ENCODE measurements at regions not wholly inside any gene's neighbourhood (a gene's known extent, or its start where the extent isn't known, plus 50 kb on each side); places are given as distances from the start of the nearest gene placed in this dataset.

GRCh38 chr13:47892374-47892773, 108.7 kb downstream of the SUCLA2 start:
- no peaks in the 10 kb centered on the region for H3K4me1 ChIP-seq (ENCODE audit: control insufficient read depth, insufficient read depth, low read length)
- no peaks in the 10 kb centered on the region for H3K9me3 ChIP-seq (ENCODE audit: control insufficient read depth, insufficient read depth, low read depth, low read length)
- H3K36me3 ChIP-seq (ENCODE audit: control insufficient read depth in 2 of 2, insufficient read depth in 1 of 2, low read length in 2 of 2): no peaks in the 10 kb centered on the region
- POLR2A ChIA-PET: no interaction called here
- no peak overlapping the region for H3K4me3 ChIP-seq (ENCODE audit: low read depth, low read length)
- TF ChIP-seq ZNF366 (tag by site-specific recombination; conservative IDR thresholded peaks at IDR 0.05) (no peak), ZNF37A (tag by site-specific recombination; IDR thresholded peaks at IDR 0.05) (no peak), ZNF518A (tag by site-specific recombination; conservative IDR thresholded peaks at IDR 0.05; ENCODE audit: low read depth) (no peak), SCRT2 (tag by site-specific recombination; IDR thresholded peaks at IDR 0.05) (no peak), ZNF280C (tag by site-specific recombination; IDR thresholded peaks at IDR 0.05) (no peak), ZNF146 (tag by site-specific recombination; IDR thresholded peaks at IDR 0.05) (no peak), SALL2 (tag by site-specific recombination; IDR thresholded peaks at IDR 0.05; ENCODE audit: borderline replicate concordance) (no peak), SETDB1 (IDR thresholded peaks at IDR 0.05; ENCODE audit: insufficient read length, low read length) (no peak), SP7 (tag by site-specific recombination; IDR thresholded peaks at IDR 0.05) (no peak), ZNF10 (tag by site-specific recombination; IDR thresholded peaks at IDR 0.05) (no peak), ZNF133 (tag by site-specific recombination; IDR thresholded peaks at IDR 0.05) (no peak), AEBP2 (tag by site-specific recombination; IDR thresholded peaks at IDR 0.05; ENCODE audit: borderline replicate concordance) (no peak), ZNF549 (tag by site-specific recombination; IDR thresholded peaks at IDR 0.05) (no peak), ZNF626 (tag by site-specific recombination; IDR thresholded peaks at IDR 0.05) (no peak), ZNF610 (tag by site-specific recombination; IDR thresholded peaks at IDR 0.05; ENCODE audit: borderline replicate concordance) (no peak), PRDM1 (tag by site-specific recombination; IDR thresholded peaks at IDR 0.05) (no peak)
- H3K27ac ChIP-seq (ENCODE audit: extremely low read depth, low read depth, low read length): no peak overlapping the region
- CTCF ChIA-PET: interaction anchor here (0.7 kb wide), 1 partner anchor 8 kb away, joined by 3 read pairs; no protein-coding TSS in a partner anchor

GRCh38 chr13:47890146-47890814, 110.8 kb downstream of the SUCLA2 start:
- Histone ChIP-seq H3K9me3 (ENCODE audit: control insufficient read depth, insufficient read depth, low read depth, low read length) (no peaks in the 10 kb centered on the region), H3K4me3 (ENCODE audit: low read depth, low read length) (no peak overlapping the region), H3K4me1 (ENCODE audit: control insufficient read depth, insufficient read depth, low read length) (no peaks in the 10 kb centered on the region), H3K27ac (ENCODE audit: extremely low read depth, low read depth, low read length) (no peak overlapping the region), H3K36me3 (ENCODE audit: control insufficient read depth in 2 of 2, insufficient read depth in 1 of 2, low read length in 2 of 2) (no peaks in the 10 kb centered on the region)
- CTCF ChIA-PET: interaction anchor here (0.7 kb wide), 1 partner anchor 1173 kb away, joined by 3 read pairs; no protein-coding TSS in a partner anchor
- POLR2A ChIA-PET: interaction anchor here (0.6 kb wide), 1 partner anchor 147 kb away, joined by 3 read pairs; the partner anchor contains the start of gene NUDT15
- TF ChIP-seq ZNF518A (tag by site-specific recombination; conservative IDR thresholded peaks at IDR 0.05; ENCODE audit: low read depth): no peak
- TF ChIP-seq ZNF529 (tag by site-specific recombination; IDR thresholded peaks at IDR 0.05; ENCODE audit: insufficient replicate concordance): no peak
- no peak for TF ChIP-seq ZNF114 (tag by site-specific recombination; IDR thresholded peaks at IDR 0.05)
- TF ChIP-seq ZNF571 (tag by site-specific recombination; IDR thresholded peaks at IDR 0.05): no peak
